GM21447 (cell line): ENCODE measurements at regions not wholly inside any gene's neighbourhood (a gene's known extent, or its start where the extent isn't known, plus 50 kb on each side); places are given as distances from the start of the nearest gene placed in this dataset.
"Not testable (repeated sequence)": the region's sequence is repeated elsewhere in the genome, so short reads cannot be mapped to it uniquely, and the experiment has no call there.

Source experiments
- ATAC-seq: cut with Tn5 transposase; IDR thresholded peaks from one replicate; pipeline ENCODE4 v1.9.1; 2021; ENCODE audit not compliant: unreplicated experiment

DNA sequence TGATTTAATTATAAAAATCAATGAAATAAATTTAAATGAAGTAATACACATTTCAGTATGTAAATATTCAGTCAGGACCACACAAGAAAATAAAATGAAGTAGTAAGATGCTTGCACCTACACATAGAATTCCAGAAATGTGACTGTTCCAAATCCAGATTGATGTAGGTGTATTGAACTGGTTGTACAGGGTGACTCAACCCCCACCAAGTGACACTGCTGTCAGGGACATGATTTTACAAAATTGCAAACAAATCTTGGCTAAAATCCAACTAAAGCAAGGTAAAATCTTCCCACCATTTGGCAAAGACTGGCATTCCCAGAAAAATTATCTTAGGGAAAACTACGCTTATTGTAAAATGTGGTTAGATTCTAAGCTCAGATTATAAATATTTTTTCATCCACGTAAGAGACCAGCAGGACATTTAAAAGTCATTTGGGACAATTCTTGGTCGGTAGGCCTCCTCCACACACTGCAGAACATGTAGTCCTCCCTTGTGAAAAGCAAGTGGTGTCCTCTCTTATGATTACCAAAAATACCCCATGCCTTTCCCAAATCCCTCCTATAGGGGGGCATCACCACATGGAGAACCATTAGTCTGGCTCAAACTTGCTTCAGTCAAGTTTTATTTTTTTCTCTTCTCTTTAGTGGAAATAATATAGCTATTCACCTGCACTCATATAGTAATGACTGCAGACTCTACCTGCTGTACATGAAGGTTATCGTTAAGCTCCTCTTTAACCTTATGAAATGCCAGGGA lies 287.1 kb upstream of the SMIM30 start:
- ATAC-seq = no peak

DNA sequence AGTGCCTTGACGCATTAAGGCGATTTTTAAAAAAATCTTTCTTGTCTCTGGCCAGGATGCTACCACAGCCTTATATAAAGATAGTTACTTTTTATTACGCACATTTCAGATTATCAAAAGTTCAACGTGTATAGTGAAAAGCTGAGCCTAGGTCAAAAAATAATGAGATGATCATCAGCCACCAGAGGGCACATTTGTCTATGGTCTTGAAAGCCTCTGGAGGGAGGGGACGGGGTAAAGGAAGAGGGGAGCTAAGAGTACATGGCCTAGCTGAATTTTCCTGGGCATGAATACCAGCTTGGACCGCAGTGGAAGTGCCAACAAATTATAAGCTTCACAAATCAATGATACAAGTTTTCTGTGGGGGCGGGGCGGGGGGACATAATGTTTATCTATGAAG lies 285.9 kb upstream of the SMIM30 start:
- ATAC-seq = no peak

- no peak for ATAC-seq
Observed at GRCh38 chr7:113402482-113402881, 284.1 kb upstream of the SMIM30 start.

DNA sequence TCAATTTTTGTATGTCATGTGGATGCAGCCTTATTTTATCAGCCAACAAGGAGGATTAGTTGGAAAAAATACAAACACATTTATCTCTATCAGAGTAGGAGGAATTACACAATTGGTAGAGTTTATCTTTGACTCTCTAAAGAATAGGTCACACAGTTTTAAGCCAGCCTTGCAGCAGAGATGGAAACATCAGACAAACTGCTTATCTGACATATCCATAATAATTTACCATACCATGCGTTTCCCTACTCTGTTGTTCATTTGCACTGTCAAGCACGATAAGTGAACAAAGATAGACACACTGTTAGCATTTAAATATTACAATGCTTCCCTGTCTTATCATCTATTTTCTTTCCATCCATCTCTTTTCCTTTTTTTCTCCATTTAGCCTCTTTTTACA lies 283.7 kb upstream of the SMIM30 start:
- ATAC-seq = no peak

DNA sequence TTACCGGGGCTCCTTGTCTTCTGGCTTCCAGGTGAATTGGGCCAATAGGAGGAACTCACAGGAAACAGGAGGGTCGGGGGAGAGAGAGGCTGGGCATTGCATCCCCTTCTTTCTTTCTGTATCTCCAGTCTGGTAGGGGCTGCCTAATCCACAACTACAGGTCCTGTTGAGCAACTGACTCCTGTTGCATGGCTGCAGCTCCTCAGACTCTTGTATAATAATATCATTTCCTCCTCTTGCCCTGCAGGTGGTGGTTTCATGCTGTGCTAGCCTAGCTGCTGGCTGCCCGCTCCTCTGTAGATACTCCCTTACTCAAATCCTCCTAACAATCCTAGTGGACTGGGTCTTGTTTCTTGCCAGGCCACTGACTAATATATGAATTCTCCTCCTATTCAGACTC lies 276.5 kb upstream of the SMIM30 start:
- no peak for ATAC-seq

DNA sequence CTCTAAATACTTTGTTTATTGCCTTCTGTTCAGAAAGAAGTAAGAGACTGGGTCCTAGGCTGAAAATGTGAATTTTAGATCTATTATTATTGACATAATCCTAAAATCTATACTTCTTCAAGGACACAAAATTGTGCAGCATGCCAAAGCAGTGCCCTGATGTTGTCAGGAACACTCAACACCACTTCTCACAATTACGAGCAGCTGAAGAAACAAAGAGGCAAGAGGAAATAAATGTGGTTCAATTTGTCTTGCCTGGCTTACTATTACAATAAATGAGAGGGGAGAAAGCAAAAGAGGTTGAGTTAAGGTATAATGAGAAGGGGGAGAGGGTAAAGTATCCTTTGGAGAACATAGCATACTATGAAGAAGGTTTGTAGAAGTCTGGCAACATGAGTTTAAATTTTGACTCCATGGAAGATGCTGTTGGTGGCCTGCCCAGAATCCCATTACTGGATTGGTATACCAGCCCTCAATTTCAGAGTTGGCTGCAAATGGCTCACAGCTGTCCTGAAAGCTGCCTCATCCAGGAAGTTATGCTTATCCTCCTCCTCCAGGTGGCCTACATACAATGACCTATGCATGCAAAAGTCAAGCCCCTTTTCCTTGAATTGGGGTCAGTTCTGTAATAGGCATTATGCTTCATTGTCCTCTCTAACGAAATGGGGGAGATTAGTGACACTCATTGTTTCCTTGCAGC lies 274.6 kb upstream of the SMIM30 start:
- ATAC-seq = no peak

- ATAC-seq = no peak
Observed at GRCh38 chr7:113392421-113392820, 274.1 kb upstream of the SMIM30 start.

DNA sequence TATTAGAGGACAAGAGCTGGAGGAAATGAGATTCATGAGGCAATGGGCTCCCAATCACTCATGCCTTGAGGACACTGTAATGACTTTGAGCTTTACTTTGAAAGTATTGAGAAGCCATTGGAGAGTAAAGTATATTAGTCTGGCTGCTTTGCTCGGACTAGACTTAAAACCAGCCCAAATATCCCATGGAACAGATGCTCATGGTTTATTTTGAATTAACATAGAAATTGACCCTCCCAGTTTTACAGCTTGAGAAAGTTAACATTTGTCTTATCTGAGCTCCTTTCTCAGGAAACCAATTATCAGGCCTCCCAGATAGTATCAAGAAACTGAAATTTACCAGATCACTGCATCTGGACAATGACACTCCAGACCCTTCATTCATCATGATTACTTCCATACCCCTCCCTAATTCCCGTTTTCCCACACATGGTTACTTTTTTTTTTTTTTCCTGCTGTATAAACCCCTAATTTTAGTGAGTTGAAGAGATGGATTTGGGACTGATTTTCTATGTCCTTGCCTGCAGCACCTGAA lies 270.8 kb upstream of the SMIM30 start:
- no peak for ATAC-seq

DNA sequence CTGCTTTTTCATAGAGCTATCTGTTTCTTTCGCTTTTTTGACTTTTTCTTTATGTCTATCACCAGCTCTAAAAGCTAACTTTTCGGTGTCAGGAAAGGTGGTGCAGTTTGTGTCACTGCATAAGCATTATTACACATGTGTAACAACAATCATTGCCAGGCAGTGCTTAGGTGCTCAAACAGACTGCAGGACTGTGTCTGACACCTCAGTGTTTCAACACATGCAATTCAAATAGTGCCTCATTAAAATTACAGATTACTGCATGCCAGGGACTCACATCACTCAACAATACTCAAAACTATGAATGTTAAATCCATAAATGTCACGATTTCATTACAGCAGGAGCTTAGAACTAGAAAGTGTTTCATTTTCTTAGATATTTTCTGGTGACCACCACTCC lies 265.3 kb upstream of the SMIM30 start:
- ATAC-seq = no peak

DNA sequence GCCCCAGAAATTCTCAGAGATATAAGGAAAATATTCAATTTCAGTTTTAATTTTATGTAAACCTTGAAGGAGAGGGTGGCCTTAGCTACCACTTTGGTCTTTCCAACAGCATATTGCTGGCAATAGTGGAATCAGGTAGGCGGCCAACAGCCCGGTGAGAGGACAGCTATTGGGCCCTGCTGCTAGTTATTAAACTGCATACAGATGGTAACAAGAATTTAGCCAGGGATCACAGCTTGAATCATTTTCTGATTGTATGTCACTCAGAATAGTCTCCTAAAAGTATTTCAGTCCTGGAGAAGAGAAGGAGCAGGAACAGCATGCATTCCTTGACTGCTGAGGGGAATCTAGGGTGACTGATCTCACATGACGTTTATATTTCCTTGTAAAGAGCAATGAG lies 261.4 kb upstream of the SMIM30 start:
- ATAC-seq = no peak

DNA sequence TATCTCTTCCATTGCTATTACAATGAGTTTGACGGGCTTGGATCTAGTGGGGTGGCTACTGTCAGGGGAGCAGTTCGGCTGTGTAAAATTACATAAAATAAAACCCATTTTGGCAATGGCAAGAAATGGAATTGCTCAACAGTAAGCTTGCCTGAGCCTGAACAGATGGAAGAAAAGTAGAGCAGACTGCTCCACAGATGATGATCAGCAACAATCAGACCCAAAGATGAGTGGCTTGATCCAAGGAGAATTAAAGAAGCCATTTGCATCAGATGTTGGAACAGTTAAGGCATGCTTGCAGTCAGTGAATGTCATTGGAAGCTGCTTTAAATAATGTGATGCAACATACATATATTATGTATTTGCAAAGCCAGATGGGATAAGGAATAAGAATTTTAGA lies 256.6 kb upstream of the SMIM30 start:
- no peak for ATAC-seq

DNA sequence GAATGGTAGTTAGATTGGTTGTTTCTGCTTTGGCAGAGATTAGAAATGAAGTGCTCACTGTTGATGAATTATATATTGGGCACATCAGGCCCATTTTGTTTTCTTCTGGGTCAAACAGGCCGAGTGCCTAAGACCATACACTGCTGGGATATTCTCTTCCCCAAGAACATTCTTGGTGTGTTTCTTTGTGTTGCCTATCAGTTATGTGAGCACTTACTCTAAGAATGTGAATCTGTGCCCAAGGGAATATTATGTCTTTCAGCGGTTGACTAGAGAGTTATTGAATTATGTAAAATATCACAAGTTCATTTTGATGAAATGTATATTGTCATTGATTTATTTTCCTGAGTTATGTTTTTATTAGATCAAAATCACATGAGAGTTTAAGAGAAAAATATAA lies 255.5 kb upstream of the SMIM30 start:
- no peak for ATAC-seq

DNA sequence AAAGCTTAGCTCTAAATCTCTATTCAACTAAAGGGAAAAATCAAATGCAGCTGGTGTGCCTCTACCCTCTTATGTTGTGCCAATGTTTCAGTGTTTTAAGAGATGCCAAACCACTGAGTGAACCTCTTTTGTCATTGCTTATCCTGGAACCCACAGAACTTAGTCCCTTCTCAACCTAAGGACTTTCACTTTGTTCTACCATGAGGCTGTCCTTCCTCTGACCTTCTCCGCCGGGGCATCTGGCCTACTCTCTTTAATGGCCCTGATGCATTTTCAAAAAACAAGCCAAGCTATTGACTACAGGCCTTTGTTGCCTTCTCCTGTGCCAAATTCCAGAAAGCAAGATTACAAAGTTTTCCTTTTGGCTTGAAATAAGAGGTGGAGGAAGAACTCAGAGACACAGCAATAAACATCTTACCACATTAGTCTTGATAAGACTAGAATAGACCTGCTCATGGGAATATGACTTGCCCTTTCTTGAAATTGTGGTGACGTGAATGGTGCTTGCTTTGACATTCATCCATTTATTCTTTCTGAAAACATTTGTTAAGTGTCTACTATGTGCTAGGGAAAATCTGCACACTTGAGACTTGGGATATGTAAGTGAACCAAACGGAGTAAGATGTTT lies 253.2 kb upstream of the SMIM30 start:
- ATAC-seq = no peak

GRCh38 chr7:113370910-113371309 lies 252.6 kb upstream of the SMIM30 start:
- ATAC-seq = no peak

- no peak for ATAC-seq
Observed at GRCh38 chr7:113368256-113368655, 249.9 kb upstream of the SMIM30 start.

DNA sequence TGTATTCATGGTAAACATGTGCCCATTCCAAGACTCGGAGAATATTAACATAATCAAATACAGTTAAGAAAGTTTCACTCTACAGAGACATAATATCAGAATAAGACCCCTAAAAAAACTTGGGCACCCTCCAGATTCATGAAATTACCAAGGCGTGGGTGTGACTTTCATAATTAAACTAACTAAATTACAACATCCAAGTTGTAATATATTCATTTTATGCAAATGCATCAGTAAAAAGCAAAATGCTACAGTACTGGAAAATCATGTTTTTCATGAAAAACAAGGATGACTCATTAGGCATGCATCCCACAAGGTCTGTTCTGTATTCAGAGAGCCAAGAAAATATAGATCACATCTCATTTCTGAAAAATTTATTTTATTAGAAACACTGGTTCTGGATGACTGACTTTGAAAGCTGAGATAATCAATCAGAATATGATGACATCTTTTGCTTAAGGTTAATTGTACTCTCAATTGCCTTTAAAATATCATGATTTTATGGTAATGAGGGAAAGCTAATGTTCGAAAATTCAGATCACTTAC lies 248.8 kb upstream of the SMIM30 start:
- no peak for ATAC-seq

- no peak for ATAC-seq
Observed at GRCh38 chr7:113366122-113366521, 247.8 kb upstream of the SMIM30 start.

- ATAC-seq = no peak
Observed at GRCh38 chr7:113349339-113349738, 231.0 kb upstream of the SMIM30 start.

GRCh38 chr7:113339661-113340060 lies 221.3 kb upstream of the SMIM30 start:
- no peak for ATAC-seq

DNA sequence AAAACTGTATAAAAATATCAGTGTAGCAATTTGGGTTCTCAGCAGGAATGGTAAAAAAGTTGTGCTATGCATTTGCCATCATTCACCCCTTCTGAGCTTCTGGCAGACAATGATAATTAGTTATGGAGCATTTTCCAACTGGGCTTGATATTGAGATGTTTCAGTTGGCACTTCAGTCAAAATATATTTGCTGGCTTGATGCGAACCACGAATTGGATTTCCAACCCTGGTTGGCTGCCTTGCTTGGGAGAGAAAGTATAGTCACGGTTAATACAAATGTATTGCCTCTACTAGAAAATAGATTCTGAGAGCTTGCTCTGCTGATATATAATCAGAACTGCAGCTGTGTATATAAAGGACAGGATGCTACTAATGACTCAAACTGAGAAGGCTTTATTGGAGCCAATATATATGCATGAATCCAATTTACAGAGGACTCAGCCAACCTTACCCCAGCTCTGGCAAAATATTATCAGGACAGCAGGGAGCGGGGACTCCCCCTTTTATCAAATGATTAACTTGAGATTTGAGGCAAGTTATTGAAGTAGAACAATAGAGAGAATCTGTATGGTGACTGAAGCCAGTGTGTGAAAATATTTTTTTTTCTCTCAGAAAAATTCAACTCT lies 219.8 kb upstream of the SMIM30 start:
- peak; percentile 58 for ATAC-seq

- ATAC-seq = not testable (repeated sequence)
Observed at GRCh38 chr7:113336838-113337237, 218.5 kb upstream of the SMIM30 start.
